ENCODE measurements at regions not wholly inside any gene's neighbourhood (a gene's known extent, or its start where the extent isn't known, plus 50 kb on each side); places are given as distances from the start of the nearest gene placed in this dataset.

GRCh38 chr20:11660673-11661072 is 257.0 kb upstream of the BTBD3 start (continued):
- TF ChIP-seq, protein P1, sequence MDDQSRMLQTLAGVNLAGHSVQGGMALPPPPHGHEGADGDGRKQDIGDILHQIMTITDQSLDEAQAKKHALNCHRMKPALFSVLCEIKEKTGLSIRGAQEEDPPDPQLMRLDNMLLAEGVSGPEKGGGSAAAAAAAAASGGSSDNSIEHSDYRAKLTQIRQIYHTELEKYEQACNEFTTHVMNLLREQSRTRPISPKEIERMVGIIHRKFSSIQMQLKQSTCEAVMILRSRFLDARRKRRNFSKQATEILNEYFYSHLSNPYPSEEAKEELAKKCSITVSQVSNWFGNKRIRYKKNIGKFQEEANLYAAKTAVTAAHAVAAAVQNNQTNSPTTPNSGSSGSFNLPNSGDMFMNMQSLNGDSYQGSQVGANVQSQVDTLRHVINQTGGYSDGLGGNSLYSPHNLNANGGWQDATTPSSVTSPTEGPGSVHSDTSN (IDR thresholded peaks at IDR 0.05; ENCODE audit: insufficient replicate concordance, low read depth, low read length) = no peak
- TF ChIP-seq MYC (IDR thresholded peaks at IDR 0.05; ENCODE audit: insufficient read depth, insufficient read length, insufficient replicate concordance, low read length, severe bottlenecking) = no peak
- no peak for TF ChIP-seq KDM1A (IDR thresholded peaks at IDR 0.05; ENCODE audit: borderline replicate concordance)
- TF ChIP-seq, protein P2, sequence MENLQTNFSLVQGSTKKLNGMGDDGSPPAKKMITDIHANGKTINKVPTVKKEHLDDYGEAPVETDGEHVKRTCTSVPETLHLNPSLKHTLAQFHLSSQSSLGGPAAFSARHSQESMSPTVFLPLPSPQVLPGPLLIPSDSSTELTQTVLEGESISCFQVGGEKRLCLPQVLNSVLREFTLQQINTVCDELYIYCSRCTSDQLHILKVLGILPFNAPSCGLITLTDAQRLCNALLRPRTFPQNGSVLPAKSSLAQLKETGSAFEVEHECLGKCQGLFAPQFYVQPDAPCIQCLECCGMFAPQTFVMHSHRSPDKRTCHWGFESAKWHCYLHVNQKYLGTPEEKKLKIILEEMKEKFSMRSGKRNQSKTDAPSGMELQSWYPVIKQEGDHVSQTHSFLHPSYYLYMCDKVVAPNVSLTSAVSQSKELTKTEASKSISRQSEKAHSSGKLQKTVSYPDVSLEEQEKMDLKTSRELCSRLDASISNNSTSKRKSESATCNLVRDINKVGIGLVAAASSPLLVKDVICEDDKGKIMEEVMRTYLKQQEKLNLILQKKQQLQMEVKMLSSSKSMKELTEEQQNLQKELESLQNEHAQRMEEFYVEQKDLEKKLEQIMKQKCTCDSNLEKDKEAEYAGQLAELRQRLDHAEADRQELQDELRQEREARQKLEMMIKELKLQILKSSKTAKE (IDR thresholded peaks at IDR 0.05; ENCODE audit: low read depth, poor library complexity, severe bottlenecking) = no peak

- SMC1A ChIA-PET (ENCODE audit: uncharacterized antibody, unreplicated experiment) = no interaction called here
- Histone ChIP-seq H3K79me2 (ENCODE audit: control insufficient read depth, insufficient read depth, low read length) (no peaks in the 10 kb centered on the region), H2AFZ (ENCODE audit: control insufficient read depth, low read depth, low read length) (no peak overlapping the region), H3K4me2 (ENCODE audit: control insufficient read depth, insufficient read depth) (no peak overlapping the region), H3K27ac (ENCODE audit: control insufficient read depth, insufficient read depth) (no peak overlapping the region), H4K20me1 (ENCODE audit: control insufficient read depth, insufficient read depth) (no peaks in the 10 kb centered on the region), H3K9ac (ENCODE audit: control insufficient read depth, insufficient read depth, low read length) (no peak overlapping the region), H3K36me3 (ENCODE audit: control insufficient read depth in 2 of 2, insufficient read depth in 2 of 2, low read length in 1 of 2) (no peaks in the 10 kb centered on the region), H3K27me3 (replicated peaks in 1 of 2; ENCODE audit: control insufficient read depth in 2 of 2, insufficient read depth in 2 of 2, low read length in 1 of 2) (no peaks in the 10 kb centered on the region), H3K4me3 (no peak overlapping the region), H3K9me3 (replicated peaks; ENCODE audit: control insufficient read depth, insufficient read depth, low read length) (no peaks in the 10 kb centered on the region), H3K4me1 (ENCODE audit: control insufficient read depth, insufficient read depth, low read length) (no peaks in the 10 kb centered on the region)
- in situ Hi-C loops (cut with MboI) = no loop called here
- intact Hi-C loops (cut with micrococcal nuclease; ENCODE audit: unreplicated experiment) = no loop called here
- CTCF ChIA-PET = no interaction called here
- 0% methylated on average over 1 of the region's 1 CpG for whole genome bisulfite sequencing (ENCODE audit: insufficient coverage, insufficient replicate concordance, low lambda C conversion rate, missing lambda C conversion rate)
- no TSS peak for BruUV-seq (replicated peaks)
- POLR2A ChIA-PET = no interaction called here
- no peak for DNase-seq (ENCODE audit: low read depth, low spot score)
- FAIRE-seq = no peak
- ATAC-seq = no peak
- RAD21 ChIA-PET (ENCODE audit: unreplicated experiment) = no interaction called here
- no peak for TF ChIP-seq NR2C1 (IDR thresholded peaks at IDR 0.05)
- no peak for TF ChIP-seq CHD4 (IDR thresholded peaks at IDR 0.05)
- TF ChIP-seq ZNF384 (IDR thresholded peaks at IDR 0.05; ENCODE audit: borderline replicate concordance, low read depth, low read length) = no peak
- no peak for TF ChIP-seq DPF2 (IDR thresholded peaks at IDR 0.05)
- TF ChIP-seq CTCF (IDR thresholded peaks at IDR 0.05 in 2 of 3, conservative IDR thresholded peaks at IDR 0.05 in 1 of 3; ENCODE audit: control insufficient read depth in 2 of 3, extremely low read depth in 1 of 3, insufficient read depth in 1 of 3, low read depth in 3 of 3, low read length in 3 of 3) = no peak
- no peak for TF ChIP-seq TARDBP (IDR thresholded peaks at IDR 0.05; ENCODE audit: borderline replicate concordance)
- TF ChIP-seq, protein P3, sequence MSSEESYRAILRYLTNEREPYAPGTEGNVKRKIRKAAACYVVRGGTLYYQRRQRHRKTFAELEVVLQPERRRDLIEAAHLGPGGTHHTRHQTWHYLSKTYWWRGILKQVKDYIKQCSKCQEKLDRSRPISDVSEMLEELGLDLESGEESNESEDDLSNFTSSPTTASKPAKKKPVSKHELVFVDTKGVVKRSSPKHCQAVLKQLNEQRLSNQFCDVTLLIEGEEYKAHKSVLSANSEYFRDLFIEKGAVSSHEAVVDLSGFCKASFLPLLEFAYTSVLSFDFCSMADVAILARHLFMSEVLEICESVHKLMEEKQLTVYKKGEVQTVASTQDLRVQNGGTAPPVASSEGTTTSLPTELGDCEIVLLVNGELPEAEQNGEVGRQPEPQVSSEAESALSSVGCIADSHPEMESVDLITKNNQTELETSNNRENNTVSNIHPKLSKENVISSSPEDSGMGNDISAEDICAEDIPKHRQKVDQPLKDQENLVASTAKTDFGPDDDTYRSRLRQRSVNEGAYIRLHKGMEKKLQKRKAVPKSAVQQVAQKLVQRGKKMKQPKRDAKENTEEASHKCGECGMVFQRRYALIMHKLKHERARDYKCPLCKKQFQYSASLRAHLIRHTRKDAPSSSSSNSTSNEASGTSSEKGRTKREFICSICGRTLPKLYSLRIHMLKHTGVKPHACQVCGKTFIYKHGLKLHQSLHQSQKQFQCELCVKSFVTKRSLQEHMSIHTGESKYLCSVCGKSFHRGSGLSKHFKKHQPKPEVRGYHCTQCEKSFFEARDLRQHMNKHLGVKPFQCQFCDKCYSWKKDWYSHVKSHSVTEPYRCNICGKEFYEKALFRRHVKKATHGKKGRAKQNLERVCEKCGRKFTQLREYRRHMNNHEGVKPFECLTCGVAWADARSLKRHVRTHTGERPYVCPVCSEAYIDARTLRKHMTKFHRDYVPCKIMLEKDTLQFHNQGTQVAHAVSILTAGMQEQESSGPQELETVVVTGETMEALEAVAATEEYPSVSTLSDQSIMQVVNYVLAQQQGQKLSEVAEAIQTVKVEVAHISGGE (CRISPR knock-in tag; IDR thresholded peaks at IDR 0.05) = no peak
These were observed 246.6 kb upstream of the BTBD3 start for GRCh38 chr20:11671015-11671511.

All from GM12878 (cell line).